Smooth muscle cell of the brain vasculature (primary cell): ENCODE measurements at regions not wholly inside any gene's neighbourhood (a gene's known extent, or its start where the extent isn't known, plus 50 kb on each side); places are given as distances from the start of the nearest gene placed in this dataset.

Source experiments
- DNase-seq: peaks from one replicate; pipeline ENCODE4 v3.0.0-alpha.2; 2012; ENCODE audit warnings: low read depth, low spot score

DNA sequence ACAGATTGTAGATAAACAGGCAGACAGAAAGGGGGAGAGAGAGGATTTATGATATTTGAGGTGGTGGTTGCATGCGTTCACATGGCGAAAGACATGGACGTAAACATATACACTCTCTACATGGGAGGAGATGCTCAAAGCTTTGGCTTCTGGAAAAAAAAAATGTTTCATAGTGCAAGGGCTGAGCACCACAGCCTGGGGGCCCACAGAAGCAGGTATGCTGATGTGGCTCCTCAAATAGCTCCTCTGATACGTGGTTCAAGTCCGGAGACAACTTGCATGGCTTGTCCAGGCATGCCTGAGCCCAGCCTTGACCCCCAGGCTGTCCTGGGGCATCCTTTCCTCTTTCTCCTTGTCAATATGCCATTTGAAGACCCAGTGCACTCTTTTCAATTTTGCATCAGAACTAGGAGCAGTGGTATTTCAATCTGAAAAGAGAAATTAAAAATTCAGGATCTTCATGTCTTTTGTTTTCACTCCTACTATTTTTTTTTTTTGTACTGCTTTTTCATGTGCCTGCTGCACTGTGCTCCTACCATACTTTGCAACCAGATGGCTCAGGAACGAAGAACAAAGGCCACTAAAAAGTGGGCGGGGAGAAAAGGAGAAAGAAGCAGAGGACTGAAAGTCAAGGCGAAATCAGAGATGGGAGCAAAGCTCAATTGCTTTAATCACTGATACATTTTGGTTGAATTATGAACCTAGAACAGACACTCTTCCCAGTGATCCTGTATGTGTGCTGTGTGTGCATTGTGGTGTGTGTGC is 495.7 kb upstream of the TCF4 start:
- no peak for DNase-seq

DNA sequence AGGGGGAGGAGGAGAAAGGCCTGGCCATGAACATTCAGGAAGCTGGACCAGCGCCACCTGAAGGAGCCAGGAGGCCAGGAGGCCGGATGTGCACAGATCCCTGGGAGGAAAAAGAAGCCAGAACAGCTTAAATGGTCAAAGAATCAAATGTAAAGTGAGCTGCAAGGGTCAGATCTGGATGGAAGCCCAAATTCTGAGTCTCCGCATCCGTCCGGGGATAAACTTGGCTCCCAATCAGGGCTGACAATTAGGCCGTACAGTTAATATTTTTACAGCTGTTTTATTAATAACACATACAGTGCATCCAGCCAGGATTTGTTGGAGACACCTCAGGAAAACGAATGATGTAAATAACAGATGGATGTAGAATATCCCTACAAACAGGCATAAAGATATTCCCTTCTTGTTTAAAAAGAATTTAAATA is 495.1 kb upstream of the TCF4 start:
- DNase-seq = no peak

- no peak for DNase-seq
Measured at GRCh38 chr18:56076723-56077122, 488.7 kb upstream of the TCF4 start.

- no peak for DNase-seq
Measured at GRCh38 chr18:56068701-56069100, 480.7 kb upstream of the TCF4 start.

DNA sequence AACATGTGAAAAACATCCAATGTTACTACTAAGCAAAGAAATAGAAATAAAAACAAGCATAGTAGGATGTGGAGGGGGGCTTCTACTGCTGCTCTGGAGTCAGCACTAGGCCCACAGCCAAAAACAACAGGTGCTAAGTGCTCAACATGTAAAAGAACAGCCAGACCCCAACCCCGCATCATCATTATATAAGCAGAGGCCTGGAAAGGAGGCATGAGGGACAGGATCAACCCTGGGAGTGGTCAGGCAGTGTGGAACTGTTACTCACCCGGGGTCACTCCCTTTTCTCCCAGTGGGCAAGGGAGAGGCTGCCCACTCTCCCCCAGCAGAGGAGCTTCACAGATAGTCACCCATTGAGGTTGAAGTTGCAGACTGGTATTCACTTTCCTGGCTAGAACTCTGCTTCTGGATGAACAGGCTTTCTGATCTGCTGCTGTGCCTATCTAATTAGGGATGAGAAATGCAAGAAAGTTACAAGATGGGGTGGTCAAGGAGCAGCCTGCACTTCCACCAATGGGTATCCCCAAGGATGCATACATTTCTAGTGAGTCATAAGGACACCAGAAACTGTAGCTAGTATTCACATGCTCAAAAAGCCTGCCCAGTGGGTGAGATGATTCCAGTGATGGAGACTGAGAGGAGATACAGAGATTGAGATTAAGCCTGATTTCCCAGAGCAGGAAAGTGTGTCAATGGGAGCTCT is 480.1 kb upstream of the TCF4 start:
- DNase-seq = no peak

DNA sequence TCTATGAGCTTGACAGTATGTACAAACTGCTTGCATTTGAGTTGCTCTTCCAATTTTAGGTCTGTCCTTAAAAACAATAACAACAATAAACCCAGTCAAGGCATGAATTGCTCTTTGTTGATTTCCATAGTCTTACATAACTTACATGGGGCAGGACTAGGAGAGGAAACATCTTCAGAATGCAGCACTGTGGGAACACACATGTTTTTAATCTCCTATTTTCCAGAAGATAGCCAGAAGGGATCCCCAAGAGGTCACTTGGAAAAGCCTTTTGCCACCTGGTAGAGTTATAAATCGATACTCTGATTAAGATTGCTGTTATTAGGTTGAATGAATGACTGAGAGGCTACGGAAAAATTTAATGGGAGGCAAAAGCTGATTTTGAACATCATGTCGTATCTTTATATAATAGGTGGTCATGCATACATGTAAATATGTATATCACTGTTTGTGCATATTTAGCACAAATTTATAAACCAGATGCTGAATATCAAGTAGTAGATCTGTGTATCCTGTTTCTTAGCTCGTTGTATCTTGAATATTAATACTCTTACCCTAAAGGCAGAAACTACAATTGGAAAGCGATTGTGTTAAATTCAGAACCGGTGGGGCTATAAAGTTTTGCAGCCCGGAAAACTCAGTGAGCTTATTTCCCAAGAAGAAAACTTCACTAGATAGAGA is 479.4 kb upstream of the TCF4 start:
- no peak for DNase-seq

- no peak for DNase-seq
Measured at GRCh38 chr18:56066524-56067213, 478.7 kb upstream of the TCF4 start.

GRCh38 chr18:56065086-56065485 is 477.1 kb upstream of the TCF4 start:
- no peak for DNase-seq

- DNase-seq = no peak
Measured at GRCh38 chr18:56062931-56063330, 474.9 kb upstream of the TCF4 start.

DNA sequence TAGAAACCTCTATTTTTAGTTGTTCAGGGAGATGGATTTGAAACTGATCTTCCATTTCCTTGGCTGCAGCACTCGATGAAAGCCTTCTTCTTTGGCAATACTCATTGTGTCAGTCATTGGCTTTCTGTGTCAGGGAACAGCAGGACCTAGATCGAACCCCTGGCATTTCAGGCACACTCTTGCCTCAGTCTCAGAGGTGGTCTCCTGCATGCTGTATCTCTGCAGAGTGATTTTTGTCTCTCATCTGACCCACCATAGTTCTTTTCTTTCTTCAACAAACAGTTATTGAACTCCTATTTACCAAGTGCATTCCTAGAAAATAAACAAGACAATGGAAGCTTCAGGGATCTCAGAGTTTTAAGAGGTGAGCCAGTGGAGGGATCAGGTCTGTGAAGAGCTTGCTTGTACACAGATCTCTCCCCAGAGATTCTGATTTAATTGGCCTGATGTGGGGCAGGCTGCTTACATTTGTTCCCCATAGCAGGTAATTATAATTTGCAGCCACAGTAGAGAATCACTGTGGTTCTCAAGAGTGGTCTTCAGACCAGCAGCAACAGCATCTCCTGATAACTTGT is 473.1 kb upstream of the TCF4 start:
- no peak for DNase-seq

- DNase-seq = no peak
Measured at GRCh38 chr18:56052202-56052601, 464.2 kb upstream of the TCF4 start.

DNA sequence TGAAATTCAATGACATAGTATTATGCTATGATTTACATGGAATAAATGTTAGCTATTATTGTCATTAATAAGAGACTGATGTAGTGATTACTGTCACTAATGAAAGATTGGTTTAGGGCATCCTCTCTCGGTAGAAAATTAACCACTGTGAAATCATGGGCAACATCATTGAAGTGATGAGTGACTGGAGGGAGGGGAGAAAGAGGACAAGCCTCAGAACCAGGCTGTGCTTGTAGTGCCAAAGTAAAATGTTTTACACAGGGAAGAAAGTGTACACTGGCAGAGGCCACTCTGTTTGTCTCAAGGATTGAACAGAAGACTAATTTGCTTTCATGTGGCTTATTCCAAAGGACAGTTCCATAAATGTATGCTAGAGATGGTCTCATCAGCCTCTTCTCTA is 456.2 kb upstream of the TCF4 start:
- no peak for DNase-seq

DNA sequence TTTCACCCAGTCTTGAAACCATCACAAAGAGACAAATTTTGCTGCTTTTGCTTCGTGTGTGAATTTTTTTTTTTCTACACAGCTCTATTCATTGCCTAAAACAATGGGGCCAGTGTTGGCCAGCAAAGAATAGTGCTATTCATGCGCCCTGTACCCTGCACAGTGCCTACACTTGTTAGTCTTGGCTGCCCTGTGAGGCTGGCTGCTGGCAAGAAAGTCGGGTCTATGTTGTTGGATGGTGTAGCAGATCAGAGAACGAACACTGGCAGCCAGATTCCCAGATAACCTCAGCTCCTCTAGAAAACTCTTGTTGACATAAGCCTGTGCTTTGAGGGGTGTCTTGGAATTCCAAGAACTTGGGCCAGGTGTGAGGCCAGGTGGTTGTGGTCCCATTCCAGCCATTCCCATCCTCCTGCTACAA is 455.7 kb upstream of the TCF4 start:
- no peak for DNase-seq

GRCh38 chr18:56042915-56043536 is 455.0 kb upstream of the TCF4 start:
- no peak for DNase-seq

GRCh38 chr18:56038171-56039030 is 450.4 kb upstream of the TCF4 start:
- DNase-seq = no peak

- no peak for DNase-seq
Measured at GRCh38 chr18:56036741-56037140, 448.7 kb upstream of the TCF4 start.

- DNase-seq = no peak
Measured at GRCh38 chr18:56035546-56035945, 447.6 kb upstream of the TCF4 start.

GRCh38 chr18:56034949-56035348 is 447.0 kb upstream of the TCF4 start:
- no peak for DNase-seq

DNA sequence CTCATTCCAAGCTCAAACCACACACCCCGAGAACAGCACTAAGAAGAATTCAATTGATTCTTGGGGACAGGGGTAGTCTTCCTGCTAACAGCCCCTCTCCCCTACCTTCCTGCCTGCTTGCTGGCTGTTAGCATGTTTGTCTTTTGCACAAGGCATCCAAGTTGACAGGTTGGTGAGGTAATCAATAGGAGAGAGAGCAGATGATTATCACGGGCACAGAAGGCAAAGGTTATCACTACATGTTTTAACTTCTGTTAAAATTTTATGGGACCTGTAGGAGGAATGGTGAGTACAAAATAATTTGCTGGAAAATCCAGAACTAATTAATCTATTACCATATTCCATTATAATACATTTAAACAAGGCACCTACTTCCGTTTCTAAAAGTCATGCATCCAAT is 442.1 kb upstream of the TCF4 start:
- DNase-seq = no peak

GRCh38 chr18:56028514-56028913 is 440.5 kb upstream of the TCF4 start:
- peak; percentile 53 for DNase-seq
